Ecto neural progenitor cell (in vitro differentiated cells): ENCODE measurements at regions not wholly inside any gene's neighbourhood (a gene's known extent, or its start where the extent isn't known, plus 50 kb on each side); places are given as distances from the start of the nearest gene placed in this dataset.
"Not testable (repeated sequence)": the region's sequence is repeated elsewhere in the genome, so short reads cannot be mapped to it uniquely, and the experiment has no call there.

Experiments
- DNase-seq: peaks from one replicate; pipeline ENCODE4 v3.0.0-alpha.2; 2018; ENCODE audit warnings: low spot score

DNA sequence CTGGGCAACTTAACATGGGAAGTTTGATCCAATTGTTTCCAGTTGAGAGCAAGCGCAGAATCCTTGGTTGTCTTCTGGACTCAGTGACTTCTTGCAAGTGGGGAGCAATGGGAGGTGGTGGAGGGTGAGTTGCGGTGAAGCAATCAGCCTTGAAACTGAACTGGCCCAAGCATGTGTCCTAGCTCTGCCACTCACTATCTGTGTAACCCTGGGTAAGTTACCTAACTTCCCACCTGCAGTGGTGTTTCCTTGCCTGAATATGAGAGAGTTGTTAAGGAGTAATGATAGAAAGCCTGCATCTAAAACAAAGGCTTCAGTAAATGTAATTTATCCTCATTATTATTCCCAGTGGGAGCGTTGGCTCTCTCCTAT, 132.5 kb upstream of the NFIA start:
- DNase-seq, result no peak

DNA sequence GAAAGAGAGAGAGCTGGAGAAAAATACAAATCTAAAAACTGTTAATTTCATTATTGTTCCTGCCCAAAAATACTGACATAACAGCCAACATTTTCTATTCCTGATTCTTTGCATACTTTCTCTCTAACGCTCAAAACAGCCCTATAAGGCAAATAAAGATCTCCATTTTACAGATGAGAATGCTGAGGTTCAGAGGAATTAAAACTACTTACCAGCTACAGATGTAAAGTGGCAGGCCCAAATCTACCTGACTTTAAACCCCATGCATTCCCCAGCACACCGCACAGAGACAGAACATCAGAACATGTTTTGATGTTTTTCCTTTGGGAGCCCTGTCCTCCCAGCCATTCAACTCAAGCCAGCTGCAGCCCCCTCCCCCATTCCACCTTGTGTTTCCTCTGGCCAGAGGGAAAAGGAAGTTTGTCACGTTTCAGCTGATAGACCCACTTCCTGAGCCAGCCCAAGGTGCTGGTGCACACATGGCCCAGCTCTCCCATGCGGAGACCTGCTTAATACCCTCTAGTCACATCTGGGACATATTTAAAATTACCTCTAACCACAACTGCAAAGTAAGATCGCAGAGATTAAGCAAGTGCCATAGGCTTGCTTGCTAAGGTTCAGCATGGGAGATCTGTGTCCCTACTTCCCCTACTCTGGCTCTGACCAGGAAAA, 133.1 kb upstream of the NFIA start:
- no peak for DNase-seq

DNA sequence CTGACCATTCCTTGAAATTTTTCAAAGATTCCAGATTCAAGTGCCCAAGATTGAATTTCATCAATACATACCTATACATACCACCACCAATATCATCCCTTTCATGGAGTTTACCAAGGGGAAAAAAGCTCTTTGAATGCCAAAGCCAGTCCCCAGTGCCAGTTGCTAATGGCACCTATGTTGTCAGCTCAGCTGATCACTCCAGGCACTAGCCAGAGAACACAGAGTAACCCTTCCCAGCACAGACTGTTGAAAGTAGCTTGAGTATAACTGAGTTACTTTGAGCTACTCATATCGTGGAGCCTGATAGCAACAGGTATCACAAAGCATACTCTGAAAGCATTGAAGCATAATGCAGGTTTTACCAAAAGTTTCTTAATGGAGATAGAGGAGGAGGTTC, 133.9 kb upstream of the NFIA start:
- no peak for DNase-seq

DNA sequence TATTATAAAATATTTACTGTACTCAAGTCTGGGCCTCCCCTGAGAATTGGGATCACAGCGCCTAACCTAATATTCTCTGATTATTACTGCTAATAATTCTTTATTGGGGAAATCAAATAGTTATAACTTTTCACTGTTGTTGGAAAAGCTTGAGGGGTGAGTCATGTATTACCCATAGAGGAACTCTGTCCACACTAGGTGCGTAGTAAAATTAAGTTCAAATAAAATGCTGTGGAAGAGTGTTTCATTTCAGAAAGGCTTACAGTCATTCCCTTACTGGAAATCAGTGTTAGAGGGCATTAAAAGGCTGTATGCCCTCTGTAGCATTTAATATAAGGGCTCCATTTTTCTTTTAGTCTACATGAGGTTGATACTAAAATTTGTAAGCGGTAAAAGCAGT, 135.0 kb upstream of the NFIA start:
- DNase-seq, result no peak

DNA sequence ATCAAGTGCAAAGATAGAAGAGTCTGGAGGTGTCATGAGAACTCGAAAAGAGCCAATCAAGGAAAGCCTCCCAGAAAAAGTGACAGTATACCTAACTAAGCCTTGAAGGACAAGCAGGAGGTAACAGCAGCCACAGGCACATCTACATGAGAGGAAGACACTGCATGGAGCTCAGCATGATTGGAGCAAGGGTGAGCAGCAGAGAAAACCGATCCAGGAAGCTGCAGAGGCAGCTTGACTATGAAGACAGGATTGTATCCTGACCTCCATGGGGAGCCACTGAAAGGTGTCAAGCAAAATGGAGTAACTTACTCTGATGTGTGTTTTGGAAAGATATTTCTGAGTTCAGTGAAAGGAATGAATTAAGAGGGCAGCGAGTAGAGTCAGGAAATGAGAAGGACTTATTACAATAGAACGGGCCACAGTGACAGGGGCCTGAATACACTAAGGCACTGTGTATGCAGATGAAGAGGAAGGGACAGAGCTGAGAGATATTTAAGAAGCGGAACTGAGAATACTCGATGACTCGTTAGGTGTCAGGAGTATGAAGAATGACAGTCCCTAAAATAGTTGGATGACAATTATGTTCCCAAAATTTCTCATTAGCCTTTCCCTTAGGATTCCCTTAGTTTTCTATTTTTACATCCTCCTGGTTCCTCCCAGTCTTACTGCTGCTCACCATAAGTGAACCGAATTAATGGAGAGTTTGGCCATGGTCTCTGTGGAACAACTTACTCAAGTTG, 139.3 kb upstream of the NFIA start:
- DNase-seq, result no peak

DNA sequence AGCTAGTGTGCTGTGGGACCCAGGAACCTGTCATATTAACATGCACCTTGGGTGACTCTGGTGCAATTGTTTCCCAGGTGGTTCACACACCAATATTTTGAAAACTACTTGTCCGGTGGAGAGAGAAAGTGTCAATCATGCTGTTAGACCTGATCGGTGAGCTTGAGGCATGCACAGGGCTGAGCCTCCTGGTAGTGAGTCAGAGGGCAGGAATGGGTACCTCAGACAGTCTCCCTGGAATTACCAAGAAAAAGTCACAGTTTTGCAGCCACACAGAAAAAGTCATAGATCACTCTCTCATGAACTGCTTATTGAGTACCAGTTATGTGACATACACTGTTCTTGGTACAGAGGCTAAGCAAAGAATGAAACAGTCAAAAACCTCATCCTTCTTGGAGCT, 140.1 kb upstream of the NFIA start:
- DNase-seq, result no peak

DNA sequence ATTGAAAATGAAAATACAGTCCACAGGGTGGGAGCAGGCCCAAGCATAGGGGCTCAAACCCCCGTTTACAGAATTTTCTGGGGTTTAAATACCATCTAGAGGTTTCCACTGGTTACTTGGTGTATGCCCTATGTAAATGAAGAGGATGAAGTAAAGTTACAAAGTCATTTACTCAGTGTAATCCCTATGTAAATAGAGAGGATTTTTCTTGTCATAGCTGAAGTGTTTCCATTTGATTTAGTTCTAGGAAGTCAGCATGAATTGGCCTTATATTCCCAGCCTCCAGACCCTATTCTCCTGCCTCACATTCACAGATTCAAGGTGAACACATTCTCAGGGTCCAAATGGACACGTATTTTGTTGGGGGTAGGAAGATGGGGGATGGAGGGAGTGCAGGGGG, 141.7 kb upstream of the NFIA start:
- DNase-seq, result not testable (repeated sequence)

DNA sequence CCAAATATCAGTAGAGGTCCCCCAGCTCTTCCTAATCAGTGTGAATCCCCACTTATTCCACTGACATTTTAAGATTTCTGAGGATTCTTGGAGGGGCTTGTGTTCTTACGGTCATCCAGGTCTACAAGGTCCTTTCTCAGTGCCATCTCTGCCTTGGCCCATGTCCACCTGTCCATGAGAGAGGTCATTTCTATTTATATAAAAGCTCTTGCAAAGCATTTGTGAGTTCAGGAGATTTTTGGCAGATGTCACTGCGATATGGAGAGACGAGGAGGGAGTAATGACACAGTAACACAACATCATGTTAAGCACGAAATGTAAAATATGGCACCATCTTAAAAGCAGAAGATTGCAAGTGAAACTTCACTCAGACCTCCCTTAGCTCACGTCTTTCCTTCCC, 144.6 kb upstream of the NFIA start:
- no peak for DNase-seq

DNA sequence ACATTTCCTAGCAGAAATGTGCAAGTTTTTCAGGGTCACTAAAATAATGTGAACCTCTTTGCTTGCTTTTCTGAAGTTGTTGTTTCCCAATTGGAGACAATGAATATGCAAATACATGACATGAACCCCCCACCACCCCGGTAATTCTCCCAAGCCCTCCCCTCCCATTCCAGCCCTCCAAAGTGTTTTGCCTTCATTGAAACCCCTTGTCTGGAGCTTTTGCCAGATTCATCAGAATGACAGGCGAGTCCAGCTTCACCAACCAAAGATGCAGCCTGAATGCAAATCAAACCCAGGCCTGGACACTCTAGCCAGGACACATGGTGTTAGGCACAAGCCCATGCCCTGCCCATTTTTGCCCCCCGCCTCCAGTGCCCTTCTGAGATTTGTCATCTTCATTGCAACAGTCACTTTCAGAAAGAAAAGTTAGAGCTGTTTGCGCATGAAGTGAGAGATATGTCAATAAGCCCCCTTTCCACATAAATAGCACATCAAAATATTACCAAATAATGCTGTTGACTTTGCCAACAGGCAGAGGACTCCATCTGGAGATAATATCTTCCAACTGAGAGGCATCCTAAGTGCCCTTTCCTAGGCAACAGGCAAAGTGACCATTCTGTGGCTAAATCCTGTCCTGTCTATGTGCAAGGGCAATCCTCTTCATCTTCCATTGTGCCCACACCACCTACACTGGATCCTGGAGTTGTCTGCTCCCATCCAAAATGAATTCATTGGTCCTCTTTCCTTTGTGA, 145.6 kb upstream of the NFIA start:
- DNase-seq, result no peak

DNA sequence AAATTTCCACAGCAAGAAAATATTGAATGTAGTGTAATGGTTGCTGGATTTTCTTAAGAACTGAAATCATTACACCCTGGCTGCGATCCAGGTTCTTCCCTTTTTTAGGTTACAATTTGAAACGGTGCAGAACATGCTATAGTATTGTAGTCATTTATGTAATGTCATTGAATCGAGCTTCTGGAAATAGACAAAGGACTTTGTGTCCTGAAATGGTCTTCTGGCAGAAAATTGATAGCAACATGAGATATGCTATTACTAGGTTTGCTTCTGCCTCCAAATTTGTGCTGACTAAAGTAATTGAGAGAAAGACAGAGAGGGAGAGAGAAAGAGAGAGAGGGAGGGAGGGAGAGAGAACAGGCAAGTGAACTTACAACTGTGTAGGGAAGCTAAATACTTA, 146.2 kb upstream of the NFIA start:
- DNase-seq, result no peak

DNA sequence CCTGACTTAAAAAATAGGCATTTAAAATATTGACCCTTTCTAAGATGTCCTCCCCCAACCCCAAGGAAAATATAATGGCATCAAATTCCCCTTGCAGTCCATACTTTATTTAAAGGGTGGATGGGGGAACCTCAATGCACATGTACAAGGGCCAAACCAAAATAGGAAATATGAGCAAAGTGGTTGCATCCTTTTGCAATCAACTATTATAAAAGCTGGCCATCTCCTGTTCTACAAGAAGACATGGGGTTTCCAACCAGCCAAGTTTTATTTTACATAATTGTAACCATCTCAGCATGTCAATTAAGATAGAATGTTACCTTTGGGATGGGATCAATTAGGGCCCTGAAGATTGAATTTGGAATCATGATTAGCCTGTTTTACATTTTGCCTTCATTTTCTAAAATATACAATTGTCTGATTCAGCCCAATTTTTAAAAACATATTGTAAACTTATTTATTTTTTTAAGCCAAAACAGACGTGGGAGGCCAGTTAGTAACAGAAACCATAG, 146.7 kb upstream of the NFIA start:
- no peak for DNase-seq

DNA sequence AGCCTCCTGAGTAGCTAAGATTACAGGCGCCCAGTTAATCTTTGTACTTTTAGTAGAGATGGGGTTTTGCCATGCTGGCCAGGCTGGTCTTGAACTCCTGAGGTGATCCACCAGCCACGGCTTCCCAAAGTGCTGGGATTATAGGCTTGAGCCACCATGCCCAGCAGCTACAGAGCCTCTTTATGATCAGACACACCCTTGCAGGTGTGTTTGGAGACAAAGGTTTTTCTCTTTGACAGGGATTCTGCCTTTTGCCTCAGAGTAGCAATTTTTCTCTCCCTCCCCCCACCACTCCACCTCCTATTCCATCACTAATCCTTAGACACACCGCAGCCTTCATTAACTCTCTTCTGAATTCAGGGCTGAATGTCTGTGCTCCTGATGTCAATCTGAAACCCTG, 152.2 kb upstream of the NFIA start:
- DNase-seq, result no peak

DNA sequence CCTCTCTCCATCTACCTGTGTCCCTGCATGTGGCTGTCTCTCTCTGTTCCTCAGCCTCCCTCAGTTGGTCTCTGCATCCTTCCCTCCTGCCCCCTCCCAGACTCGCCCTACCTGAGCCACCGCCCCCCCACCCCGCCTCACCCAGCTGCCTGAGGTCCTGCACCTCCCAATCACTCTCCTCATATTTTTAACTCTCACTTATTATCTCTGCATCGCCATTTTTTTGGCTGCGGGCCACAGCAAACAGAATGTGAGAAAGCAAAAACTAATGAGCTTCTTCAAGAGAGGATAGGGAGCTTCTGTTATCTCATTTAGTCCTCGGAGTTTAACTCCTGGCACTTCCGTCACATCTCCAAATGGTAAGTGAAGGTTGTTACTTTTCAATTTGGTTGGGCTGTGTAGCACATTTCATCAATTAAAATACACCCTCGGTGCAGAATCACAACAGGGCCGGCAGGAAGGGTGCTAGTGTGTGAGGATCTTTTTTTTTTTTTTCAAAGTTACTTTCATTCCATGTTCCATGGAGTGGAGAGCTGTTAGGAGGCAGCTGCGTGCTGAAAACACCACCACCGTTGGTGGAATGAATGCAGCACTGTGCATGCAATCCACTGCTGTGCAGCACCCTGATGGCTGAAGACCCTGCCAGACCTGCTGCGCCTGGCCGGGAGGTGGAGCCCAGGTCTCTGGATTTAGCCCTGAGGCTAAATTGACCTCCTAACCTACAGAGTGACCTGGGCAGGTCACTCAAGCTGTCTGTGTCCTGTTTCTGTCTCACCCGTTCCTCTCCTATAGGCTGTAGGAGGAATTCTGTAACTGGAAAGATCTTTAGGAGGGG, 157.2 kb upstream of the NFIA start:
- no peak for DNase-seq

DNA sequence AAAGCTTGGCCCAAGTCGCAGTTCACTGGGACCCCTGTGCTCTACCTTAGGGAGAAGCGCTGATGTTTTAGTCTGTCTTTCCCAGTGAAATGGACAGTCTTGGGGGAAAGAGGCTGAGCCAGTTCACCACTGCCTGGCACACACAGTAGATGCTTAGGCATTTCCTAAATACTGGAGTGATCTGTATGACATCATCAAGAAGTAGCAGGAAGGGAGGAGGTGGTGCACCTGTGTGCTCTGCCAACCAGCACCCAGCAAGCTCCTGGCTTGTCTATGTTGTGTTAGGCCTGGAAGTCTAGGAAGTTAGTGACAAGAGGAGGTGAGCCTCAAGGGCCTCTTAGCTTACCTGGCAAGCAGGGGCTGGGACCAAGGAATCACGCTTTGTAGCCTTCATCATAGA, 158.2 kb upstream of the NFIA start:
- DNase-seq, result no peak

DNA sequence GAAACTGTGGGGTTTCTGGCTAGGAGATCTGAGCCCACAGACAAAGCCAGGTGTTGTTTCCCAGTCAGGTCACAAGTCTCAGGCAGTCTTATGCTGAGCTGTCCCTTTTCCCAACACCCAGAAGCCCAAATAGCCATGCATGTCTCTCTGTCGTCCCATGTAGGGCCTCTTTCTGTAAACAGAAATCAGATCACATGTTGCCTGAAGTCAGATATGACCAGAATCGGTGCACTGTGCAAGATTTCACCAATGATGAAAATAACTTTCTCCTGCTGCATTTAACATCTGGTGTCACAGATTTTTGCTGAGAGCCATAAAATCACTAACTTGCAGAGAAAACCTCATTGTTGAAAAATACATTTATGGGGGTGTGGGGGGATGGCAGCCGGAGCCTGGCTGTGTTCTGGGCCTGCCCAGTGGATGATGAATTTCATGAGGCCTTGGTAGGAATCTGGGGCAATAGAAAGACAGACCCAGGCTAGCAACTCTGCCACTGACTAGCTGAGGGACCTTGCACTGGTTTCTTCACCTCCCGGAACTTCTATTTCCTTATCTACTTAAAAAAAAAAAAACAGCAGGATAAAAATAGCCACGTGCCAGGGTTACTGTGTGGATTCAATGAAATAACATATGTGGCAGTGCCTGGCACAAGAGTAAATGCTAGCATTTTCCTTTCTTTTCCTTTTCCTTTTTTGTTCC, 158.8 kb upstream of the NFIA start:
- no peak for DNase-seq

DNA sequence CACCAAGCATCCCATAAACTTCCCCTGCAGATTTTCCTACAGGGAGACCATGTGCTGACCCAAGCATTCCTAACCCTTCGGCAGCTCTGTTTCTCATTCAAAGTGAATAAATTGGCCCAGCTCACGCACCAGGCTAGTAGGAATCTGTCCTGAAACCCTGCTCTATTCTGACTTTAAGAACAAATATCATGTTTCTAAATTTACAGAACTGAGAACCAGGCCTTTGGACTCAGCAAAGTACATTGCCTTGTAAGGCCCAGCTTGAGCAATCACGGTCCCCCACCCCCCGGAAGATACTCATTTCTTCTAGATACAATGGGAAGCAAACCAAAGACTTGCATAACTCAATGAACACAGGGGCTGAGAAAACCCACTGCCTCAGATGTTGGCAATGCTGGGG, 160.1 kb upstream of the NFIA start:
- no peak for DNase-seq

DNA sequence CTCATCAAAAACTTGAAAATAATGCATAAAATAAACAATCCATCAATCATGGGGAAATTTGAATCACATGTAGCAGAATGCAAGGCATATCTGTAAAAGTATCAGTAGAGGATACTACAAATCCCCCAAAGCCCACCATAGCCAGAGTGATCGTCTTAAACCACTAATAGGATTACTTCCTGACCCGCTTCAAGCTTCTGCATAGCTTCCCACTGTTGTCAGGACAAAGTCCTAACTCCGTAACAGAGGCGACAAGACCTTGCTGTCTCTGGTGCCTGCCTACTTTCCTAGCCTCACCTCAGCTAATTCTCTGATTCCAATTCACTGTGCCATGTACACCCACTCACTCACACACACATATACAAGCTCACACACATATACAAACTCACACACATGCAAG, 161.2 kb upstream of the NFIA start:
- DNase-seq, result peak; percentile 60

DNA sequence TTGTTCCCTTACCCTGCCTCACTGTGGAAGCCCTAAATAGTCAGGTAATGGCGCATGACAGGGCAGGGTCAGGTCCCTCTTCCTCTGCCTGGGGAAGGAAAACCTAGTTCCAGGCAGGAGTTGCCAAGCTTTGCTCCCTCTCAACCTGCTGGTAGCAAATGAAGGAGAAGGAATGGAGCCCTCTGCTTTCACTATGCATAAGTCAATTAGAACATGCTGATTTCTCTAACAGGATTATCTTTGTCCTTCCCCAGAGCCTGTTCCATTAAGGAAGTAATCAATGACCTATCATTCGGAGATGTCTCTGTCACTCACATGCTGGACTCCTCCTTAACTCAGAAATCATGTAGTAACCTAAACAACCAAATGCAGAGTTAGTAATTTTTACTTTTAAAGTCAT, 161.8 kb upstream of the NFIA start:
- DNase-seq, result no peak

DNA sequence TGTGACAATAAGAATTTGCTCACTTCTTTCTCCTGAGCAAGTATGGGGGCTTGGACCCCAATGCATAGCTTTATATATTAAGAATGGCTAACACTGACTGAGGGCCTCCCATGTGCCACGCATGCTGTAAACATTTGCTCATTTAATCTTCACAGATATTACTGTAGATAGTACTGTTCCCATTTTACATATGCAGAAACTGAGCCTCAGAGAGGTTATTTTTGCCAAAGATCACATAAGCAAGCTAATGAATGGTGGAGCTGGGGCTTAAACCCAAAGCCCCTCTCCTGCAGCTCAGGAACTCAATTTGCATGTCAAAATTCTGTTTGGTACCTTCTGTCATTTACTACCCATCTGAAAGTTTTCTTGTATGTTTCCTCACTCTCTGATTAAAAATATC, 163.5 kb upstream of the NFIA start:
- DNase-seq, result no peak

DNA sequence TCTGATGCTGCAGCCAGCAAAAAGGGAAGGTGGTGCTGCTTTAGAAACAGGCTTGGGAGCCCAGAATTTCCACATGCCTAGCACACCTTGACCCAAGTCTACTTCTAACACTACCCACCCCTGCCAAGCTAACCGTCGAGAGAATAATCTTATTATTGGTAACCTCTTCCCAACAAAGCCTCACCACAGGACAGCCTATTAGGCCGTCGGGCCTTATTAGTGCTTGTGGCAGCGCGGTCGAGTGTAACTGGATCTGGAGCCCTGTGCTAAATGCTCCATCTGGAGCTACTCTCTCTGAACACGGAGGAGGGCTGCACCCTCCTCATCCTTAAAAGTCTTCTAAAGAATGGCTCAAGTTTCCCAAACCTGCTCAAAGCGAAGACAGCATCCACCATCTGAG, 165.5 kb upstream of the NFIA start:
- no peak for DNase-seq

DNA sequence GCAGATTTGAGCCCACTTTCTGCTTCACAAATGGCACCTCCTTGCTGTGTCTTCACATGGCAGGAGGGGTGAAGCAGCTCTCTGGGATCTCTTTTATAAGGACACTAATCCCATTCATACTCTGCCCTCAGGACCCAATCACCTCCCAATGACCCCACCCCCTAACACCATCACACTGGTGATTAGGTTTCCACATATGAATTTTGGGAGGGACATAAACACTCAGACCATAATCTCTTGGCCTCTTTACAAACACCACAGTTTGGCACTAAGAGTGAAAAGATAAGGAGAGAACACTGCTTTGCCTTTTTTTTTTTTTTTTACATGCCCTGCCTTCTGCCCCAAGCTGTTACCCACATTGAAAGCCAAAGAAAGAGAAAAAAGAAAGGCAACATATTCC, 166.2 kb upstream of the NFIA start:
- no peak for DNase-seq

DNA sequence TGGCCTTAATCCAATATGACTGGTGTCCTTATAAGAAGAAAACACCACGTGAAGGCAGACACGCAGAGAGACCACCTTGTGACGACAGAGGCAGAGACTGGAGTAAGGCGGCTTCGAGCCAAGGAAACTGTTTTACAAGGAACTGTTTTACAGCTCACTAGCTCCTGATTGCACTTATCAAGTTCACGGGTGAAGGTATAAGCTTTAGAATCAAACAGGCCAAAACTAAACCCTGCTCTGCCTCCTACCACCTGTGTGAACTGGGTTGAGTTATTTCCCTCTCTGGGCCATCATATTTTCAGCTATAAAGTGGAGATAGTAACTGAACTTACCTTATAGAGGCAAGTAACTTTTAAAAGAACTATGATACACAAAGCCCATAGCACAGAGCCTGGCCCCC, 166.9 kb upstream of the NFIA start:
- DNase-seq, result no peak
